ENCODE measurements at regions not wholly inside any gene's neighbourhood (a gene's known extent, or its start where the extent isn't known, plus 50 kb on each side); places are given as distances from the start of the nearest gene placed in this dataset.

DNA sequence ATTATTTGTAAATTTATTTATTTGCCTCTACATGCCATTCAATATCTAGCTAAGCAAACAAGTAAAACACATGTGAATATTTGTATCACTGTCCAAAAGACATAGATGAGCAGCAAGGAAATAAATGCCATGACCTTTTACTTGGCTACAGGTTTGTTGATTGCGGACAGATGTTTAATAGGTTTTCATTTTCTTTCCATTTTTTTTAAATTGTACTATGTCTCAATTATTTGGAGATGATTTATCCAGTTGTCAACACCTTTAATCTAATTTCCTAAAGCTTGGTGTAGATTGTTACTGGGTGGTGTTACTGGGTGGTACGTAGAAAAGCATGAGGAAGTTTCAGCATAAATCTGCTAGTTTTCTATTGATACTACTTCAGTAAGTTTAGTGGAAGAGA is 560.6 kb upstream of the SPRY2 start:
- Histone ChIP-seq H3K79me2 (ENCODE audit: control insufficient read depth, insufficient read depth, low read length) (no peaks in the 10 kb centered on the region), H3K4me1 (ENCODE audit: control insufficient read depth, extremely low read depth, insufficient read depth, low read length) (no peaks in the 10 kb centered on the region), H4K20me1 (replicated peaks; ENCODE audit: control insufficient read depth, extremely low read depth, insufficient read depth, low read length) (no peaks in the 10 kb centered on the region), H3K27me3 (ENCODE audit: control insufficient read depth in 2 of 2, insufficient read depth in 2 of 2, low read length in 2 of 2) (no peaks in the 10 kb centered on the region), H3K4me2 (ENCODE audit: insufficient read depth, low read length) (no peak overlapping the region), H3K9ac (replicated peaks; ENCODE audit: extremely low read depth, insufficient read depth, low read length) (no peak overlapping the region), H3K36me3 (ENCODE audit: control insufficient read depth in 2 of 2, extremely low read depth in 1 of 2, insufficient read depth in 2 of 2, low read length in 2 of 2) (no peaks in the 10 kb centered on the region), H3K4me3 (replicated peaks in 1 of 3; ENCODE audit: insufficient read depth in 1 of 3, low read depth in 1 of 3, low read length in 3 of 3) (no peak overlapping the region), H3K27ac (ENCODE audit: insufficient read depth, low read depth, low read length) (no peak overlapping the region), H3K9me1 (replicated peaks; ENCODE audit: control insufficient read depth, extremely low read depth, insufficient read depth, low read length) (no peaks in the 10 kb centered on the region), H2AFZ (ENCODE audit: low read depth, low read length) (no peak overlapping the region), H3K9me3 (replicated peaks; ENCODE audit: control insufficient read depth, insufficient read depth, low read length) (no peaks in the 10 kb centered on the region)
- dilution Hi-C loops (cut with MboI; ENCODE audit: extremely low pct_ligation_motif_present, low sequenced_read_pairs): no loop called here
- no peak for FAIRE-seq
- intact Hi-C loops (cut with micrococcal nuclease): no loop called here
- ChIA-PET CTCF (no interaction called here), POLR2A (no interaction called here)
- DNase-seq (ENCODE audit: low read depth, low spot score): no peak
- no TSS peak for BruUV-seq (replicated peaks)
- no peak for TF ChIP-seq POLR2AphosphoS5 (IDR thresholded peaks at IDR 0.05; ENCODE audit: insufficient read depth, low read depth, low read length)
- TF ChIP-seq, protein P1, sequence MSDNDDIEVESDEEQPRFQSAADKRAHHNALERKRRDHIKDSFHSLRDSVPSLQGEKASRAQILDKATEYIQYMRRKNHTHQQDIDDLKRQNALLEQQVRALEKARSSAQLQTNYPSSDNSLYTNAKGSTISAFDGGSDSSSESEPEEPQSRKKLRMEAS (IDR thresholded peaks at IDR 0.05; ENCODE audit: insufficient read depth, insufficient read length): no peak
- no peak for TF ChIP-seq FOS (IDR thresholded peaks at IDR 0.05; ENCODE audit: borderline replicate concordance, insufficient read depth, low read length)
- TF ChIP-seq JUN (IDR thresholded peaks at IDR 0.05; ENCODE audit: borderline replicate concordance, insufficient read depth, insufficient read length, low read depth): no peak
- no peak for TF ChIP-seq GATA2 (IDR thresholded peaks at IDR 0.05; ENCODE audit: insufficient read depth, insufficient read length, low read depth, low read length)
- TF ChIP-seq EZH2 (IDR thresholded peaks at IDR 0.05; ENCODE audit: borderline replicate concordance, low read depth, low read length, severe bottlenecking): no peak
- TF ChIP-seq MYC (IDR thresholded peaks at IDR 0.05; ENCODE audit: low read depth, low read length): no peak
- TF ChIP-seq POLR2A (IDR thresholded peaks at IDR 0.05; ENCODE audit: low read depth, low read length): no peak
- TF ChIP-seq, protein P2, sequence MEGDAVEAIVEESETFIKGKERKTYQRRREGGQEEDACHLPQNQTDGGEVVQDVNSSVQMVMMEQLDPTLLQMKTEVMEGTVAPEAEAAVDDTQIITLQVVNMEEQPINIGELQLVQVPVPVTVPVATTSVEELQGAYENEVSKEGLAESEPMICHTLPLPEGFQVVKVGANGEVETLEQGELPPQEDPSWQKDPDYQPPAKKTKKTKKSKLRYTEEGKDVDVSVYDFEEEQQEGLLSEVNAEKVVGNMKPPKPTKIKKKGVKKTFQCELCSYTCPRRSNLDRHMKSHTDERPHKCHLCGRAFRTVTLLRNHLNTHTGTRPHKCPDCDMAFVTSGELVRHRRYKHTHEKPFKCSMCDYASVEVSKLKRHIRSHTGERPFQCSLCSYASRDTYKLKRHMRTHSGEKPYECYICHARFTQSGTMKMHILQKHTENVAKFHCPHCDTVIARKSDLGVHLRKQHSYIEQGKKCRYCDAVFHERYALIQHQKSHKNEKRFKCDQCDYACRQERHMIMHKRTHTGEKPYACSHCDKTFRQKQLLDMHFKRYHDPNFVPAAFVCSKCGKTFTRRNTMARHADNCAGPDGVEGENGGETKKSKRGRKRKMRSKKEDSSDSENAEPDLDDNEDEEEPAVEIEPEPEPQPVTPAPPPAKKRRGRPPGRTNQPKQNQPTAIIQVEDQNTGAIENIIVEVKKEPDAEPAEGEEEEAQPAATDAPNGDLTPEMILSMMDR (IDR thresholded peaks at IDR 0.05; ENCODE audit: extremely low read depth in 1 of 2, insufficient read depth in 1 of 2, low read depth in 1 of 2, low read length in 2 of 2): no peak

Data from endothelial cell of umbilical vein (primary cell).